Dedifferentiated amniotic fluid mesenchymal stem cell (primary cell): ENCODE measurements at regions not wholly inside any gene's neighbourhood (a gene's known extent, or its start where the extent isn't known, plus 50 kb on each side); places are given as distances from the start of the nearest gene placed in this dataset.
A peak's percentile ranks its signal among the peaks of the same experiment; 100 is the strongest.
"Not testable (repeated sequence)": the region's sequence is repeated elsewhere in the genome, so short reads cannot be mapped to it uniquely, and the experiment has no call there.

Experiments used
- DNase-seq: peaks from one replicate; pipeline ENCODE4 v3.0.0-alpha.2; 2016; ENCODE audit errors: extremely low spot score

DNA sequence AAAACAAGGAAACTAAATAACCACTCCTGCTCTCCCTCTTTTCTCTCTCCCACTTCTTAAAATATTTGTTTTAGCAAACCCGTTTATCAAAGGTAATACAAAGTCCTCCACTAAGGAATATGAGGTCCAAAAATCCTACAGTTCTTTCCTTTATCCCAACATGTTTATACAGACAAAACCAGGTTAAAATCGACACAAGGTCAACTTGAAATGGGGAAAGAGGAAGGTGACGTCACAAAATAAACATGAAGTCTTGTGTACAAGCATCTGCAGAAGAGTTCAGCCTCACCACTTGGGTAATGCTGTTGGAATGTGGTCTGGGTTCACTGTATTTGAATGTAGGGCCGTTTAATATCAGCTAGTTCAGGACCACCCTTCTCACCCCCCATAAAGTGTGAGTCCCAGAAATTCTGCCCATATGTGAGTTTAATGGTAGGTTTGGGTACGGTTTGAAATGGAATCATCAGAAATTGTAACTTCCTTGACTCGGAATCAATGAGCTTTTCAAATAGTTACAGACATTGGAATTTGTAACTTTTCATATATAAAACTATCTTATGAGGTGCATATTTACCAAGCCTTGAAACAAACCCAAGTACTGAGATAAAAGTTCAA is 120.0 kb upstream of the SLC38A2 start:
- DNase-seq, result peak; percentile 69

- DNase-seq, result no peak
Observed at GRCh38 chr12:46491548-46491947, 119.0 kb upstream of the SLC38A2 start.

GRCh38 chr12:46490635-46491034 is 118.1 kb upstream of the SLC38A2 start:
- peak; percentile 80 for DNase-seq

DNA sequence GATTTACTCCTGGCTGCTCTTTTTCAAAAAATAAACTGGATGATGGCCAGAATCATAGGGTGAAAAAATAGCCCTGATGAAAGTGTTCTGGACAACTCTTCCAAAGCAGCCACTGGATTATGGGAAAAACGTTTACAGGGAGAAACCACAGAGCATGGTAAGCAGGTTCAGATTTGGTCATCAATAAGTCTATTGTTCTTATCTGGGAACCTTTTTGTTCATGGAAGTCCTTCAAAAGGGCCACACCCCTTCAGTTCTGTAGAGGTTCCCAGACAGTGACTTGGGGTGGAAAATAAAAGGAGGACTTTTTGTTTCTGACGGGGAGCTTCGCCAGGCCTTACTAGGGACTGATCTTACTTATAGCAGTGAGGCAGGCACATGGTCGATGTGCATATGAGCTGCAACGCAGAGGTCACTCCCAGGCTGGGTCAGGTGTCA is 117.4 kb upstream of the SLC38A2 start:
- no peak for DNase-seq

- no peak for DNase-seq
Observed at GRCh38 chr12:46487567-46488131, 115.1 kb upstream of the SLC38A2 start.

GRCh38 chr12:46486588-46486987 is 114.0 kb upstream of the SLC38A2 start:
- DNase-seq, result no peak

GRCh38 chr12:46485853-46486252 is 113.3 kb upstream of the SLC38A2 start:
- no peak for DNase-seq

- DNase-seq, result no peak
Observed at GRCh38 chr12:46484396-46485061, 112.0 kb upstream of the SLC38A2 start.

GRCh38 chr12:46483572-46484395 is 111.2 kb upstream of the SLC38A2 start:
- DNase-seq, result no peak

DNA sequence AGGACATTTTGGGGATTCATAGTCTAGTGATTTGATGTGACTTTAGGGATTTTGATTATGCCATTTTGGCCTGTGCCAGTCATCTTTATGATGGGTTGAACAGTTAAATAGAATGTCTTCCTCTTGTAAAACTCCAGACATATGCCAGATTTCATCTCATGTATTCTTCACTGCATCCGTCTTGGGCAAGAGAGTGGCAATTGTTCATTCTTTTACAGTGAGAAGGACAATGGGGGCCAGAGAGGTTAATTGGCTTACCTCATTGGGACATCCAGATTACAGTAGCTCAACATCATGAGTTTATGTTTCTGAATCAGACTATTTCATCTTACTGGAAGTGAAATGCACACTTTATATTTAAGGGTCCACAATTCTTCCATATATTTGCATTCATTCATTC is 108.2 kb upstream of the SLC38A2 start:
- DNase-seq, result no peak

DNA sequence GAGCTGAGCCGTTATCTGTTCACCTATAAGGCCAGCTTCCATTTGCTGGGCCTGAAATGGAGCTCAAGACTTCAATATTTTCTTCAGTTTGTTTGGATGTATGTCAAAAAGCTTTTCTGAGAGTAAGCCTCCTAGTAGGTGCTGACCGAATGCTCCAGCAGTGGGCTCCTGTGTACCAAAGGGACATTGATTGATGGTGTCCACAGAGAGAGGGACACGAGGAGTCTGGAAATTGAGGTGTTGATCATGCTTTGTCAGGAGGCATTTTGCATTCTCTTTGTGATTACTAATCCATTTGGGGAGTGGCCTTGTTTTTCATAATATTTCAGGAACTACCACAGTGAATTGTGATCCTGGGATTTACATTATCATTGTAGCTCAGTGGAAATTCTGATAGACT is 107.7 kb upstream of the SLC38A2 start:
- no peak for DNase-seq

DNA sequence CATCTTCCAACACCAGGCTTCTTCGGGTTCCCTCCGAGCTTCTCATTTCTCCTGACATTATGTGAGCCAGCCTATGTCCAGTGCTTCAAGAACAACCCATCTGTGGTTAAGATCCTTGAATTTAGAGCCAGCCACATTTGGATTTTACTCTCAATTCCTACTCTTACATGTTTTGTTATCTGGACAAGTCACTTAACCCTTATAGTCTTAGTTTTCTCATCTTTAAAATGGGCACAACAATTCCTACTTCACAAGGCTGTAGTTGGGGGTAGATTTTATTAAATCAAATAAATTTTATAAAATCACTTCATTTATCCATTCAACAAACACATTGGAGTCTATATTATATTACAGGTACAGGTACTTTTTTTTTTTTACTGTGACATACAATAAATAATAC is 105.5 kb upstream of the SLC38A2 start:
- no peak for DNase-seq

- no peak for DNase-seq
Observed at GRCh38 chr12:46477541-46477940, 105.0 kb upstream of the SLC38A2 start.

DNA sequence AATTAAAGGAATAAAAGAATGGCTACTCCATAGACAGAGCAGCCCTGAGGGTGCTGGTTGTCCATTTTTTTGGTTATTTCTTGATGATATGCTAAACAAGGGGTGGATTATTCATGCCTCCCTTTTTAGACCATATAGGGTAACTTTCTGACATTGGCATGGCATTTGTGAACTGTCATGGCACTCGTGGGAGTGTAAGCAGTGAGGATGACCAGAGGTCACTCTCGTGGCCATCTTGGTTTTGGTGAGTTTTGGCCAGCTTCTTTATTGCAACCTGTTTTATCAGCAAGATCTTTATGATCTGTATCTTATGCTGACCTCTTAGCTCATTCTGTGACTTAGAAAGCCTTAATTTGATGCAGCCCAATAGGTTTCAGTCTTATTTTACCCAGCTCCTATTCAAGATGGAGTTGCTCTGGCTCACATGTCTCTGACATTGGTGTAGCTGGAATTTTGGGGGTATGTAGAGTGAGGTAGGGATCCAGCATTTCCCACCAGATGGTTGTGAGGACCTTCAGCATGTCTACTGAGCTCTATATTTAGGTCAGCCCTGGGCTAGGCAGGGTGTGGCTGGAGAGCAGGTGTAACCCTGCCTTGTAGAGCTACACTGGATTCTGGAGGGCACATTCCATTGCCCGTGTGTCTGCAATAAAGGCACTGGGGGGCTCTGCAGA is 103.5 kb upstream of the SLC38A2 start:
- no peak for DNase-seq

DNA sequence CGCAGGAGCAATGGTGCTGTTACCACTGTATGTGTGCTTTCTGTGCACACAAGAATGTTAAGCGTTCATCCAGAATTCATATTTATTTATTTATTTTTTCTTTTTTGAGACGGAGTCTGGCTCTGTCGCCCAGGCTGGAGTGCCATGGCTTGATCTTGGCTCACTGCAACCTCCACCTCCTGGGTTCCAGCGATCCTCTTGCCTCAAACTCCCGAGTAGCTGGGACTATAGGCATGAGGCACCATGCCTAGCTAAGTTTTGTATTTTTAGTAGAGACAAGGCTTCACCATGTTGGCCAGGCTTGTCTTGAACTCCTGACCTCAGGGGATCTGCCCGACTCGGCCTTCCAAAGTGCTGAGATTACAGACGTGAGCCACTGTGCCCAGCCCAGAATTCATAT is 101.8 kb upstream of the SLC38A2 start:
- DNase-seq, result not testable (repeated sequence)

- DNase-seq, result peak; percentile 95
Observed at GRCh38 chr12:46473634-46474329, 101.2 kb upstream of the SLC38A2 start.

GRCh38 chr12:46472893-46473633 is 100.5 kb upstream of the SLC38A2 start:
- no peak for DNase-seq

- DNase-seq, result no peak
Observed at GRCh38 chr12:46472144-46472705, 99.7 kb upstream of the SLC38A2 start.

DNA sequence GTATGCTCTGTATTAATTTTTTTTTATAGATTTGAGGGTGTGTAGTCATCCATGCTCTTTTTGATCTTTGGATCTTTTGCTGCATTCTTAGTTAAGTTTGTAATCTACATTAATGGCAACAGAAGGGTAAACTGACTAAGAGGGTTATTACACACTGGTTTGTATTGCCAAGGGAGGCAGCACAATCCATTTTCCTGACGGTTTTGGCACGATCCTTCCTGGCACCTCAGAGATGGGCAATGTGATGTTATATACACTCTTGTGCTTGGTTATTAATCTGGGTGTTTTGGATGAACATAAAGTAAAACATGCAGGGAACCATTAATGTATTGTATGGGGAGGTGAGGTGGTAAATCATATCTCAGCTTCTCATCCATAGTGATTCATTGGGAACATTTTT is 98.8 kb upstream of the SLC38A2 start:
- DNase-seq, result no peak

- DNase-seq, result no peak
Observed at GRCh38 chr12:46470975-46471374, 98.4 kb upstream of the SLC38A2 start.
